Left kidney (tissue), 1 donor: ENCODE measurements at regions not wholly inside any gene's neighbourhood (a gene's known extent, or its start where the extent isn't known, plus 50 kb on each side); places are given as distances from the start of the nearest gene placed in this dataset.
"Not testable (repeated sequence)": the region's sequence is repeated elsewhere in the genome, so short reads cannot be mapped to it uniquely, and the experiment has no call there.

Source experiments
- DNase-seq: peaks from one replicate; pipeline ENCODE4 v3.0.0-alpha.2; 2013

DNA sequence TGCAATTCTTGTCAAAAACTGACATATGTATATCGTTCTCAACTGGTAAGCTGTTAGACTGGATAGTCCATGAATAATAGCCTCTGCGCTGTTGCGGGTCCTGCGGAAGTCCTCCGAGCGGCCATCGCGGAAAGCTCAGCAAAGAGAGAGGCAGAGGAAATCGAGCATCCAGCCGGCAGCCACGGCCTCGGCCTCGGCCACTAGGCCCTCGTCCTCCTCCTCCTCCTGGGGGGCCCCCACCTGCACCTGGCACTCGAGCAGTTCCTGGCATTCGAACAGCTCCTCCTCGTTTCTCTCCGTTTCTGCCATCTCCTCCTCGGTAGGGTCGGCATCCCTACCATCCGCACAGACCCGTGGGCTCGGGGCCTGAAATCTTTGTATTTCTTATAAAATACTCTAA lies 111.2 kb upstream of the CYLC1 start:
- DNase-seq, result not testable (repeated sequence)

DNA sequence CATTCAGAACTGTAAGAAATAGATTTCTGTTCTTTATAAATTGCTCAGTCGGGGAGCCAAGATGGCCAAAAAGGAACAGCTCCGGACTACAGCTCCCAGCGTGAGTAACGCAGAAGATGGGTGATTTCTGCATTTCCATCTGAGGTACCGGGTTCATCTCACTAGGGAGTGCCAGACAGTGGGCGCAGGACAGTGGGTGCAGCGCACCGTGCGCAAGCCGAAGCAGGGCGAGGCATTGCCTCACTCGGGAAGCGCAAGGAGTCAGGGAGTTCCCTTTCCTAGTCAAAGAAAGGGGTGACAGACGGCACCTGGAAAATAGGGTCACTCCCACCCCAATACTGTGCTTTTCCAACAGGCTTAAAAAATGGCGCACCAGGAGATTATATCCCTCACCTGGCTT lies 110.5 kb upstream of the CYLC1 start:
- not testable (repeated sequence) for DNase-seq

- peak; percentile 6 for DNase-seq
Observed at GRCh38 chrX:83759872-83760271, 101.1 kb upstream of the CYLC1 start.

- no peak for DNase-seq
Observed at GRCh38 chrX:83771664-83772063, 89.3 kb upstream of the CYLC1 start.
